ENCODE measurements at regions not wholly inside any gene's neighbourhood (a gene's known extent, or its start where the extent isn't known, plus 50 kb on each side); places are given as distances from the start of the nearest gene placed in this dataset.

DNA sequence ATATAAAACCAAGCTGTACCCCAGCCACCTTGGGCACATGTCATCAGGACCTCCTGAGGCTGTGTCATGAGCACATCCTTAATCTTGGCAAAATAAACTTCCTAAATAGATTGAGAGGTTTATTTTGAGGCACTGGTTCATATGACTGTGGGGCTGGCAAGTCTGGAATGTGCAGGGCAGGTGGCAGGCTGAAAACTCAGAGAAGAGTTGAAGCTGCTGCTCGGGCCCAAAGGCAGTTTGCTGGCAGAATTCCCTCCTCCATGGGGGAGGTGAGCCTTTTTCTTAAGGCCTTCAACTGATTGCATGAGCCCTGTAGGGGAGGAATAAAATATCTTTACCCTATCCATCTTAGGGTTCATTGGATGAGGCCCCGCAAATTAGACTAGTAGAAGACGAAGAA, 72.2 kb upstream of the CDK20 start (continued):
- TF ChIP-seq, protein P1, sequence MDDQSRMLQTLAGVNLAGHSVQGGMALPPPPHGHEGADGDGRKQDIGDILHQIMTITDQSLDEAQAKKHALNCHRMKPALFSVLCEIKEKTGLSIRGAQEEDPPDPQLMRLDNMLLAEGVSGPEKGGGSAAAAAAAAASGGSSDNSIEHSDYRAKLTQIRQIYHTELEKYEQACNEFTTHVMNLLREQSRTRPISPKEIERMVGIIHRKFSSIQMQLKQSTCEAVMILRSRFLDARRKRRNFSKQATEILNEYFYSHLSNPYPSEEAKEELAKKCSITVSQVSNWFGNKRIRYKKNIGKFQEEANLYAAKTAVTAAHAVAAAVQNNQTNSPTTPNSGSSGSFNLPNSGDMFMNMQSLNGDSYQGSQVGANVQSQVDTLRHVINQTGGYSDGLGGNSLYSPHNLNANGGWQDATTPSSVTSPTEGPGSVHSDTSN (CRISPR knock-in tag; IDR thresholded peaks at IDR 0.05) = no peak
- TF ChIP-seq, protein P2, sequence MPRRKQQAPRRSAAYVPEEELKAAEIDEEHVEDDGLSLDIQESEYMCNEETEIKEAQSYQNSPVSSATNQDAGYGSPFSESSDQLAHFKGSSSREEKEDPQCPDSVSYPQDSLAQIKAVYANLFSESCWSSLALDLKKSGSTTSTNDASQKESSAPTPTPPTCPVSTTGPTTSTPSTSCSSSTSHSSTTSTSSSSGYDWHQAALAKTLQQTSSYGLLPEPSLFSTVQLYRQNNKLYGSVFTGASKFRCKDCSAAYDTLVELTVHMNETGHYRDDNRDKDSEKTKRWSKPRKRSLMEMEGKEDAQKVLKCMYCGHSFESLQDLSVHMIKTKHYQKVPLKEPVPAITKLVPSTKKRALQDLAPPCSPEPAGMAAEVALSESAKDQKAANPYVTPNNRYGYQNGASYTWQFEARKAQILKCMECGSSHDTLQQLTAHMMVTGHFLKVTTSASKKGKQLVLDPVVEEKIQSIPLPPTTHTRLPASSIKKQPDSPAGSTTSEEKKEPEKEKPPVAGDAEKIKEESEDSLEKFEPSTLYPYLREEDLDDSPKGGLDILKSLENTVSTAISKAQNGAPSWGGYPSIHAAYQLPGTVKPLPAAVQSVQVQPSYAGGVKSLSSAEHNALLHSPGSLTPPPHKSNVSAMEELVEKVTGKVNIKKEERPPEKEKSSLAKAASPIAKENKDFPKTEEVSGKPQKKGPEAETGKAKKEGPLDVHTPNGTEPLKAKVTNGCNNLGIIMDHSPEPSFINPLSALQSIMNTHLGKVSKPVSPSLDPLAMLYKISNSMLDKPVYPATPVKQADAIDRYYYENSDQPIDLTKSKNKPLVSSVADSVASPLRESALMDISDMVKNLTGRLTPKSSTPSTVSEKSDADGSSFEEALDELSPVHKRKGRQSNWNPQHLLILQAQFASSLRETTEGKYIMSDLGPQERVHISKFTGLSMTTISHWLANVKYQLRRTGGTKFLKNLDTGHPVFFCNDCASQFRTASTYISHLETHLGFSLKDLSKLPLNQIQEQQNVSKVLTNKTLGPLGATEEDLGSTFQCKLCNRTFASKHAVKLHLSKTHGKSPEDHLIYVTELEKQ (tag by site-specific recombination; IDR thresholded peaks at IDR 0.05; ENCODE audit: borderline replicate concordance) = no peak
- no peak for TF ChIP-seq GLI2 (tag by site-specific recombination; IDR thresholded peaks at IDR 0.05; ENCODE audit: borderline replicate concordance, low read depth)

DNA sequence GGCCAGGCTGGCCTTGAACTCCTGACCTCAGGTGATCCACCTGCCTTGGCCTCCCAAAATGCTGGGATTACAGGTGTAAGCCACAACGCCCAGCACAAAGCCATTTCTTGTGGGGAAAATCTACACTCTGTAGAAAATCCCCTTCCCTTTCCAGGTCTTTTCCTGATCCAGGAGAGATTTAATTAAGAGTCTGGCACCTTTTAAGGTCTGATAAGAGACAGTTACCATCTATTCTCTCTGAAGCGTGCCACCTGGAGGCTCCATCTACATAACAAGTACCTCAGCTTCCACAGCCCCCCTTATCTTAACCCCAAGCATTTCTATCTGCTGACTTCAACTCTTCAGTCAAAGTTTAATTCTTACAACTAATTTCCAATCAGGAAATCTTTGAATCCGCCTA, 71.4 kb upstream of the CDK20 start:
- no peaks in the 10 kb centered on the region for H3K4me1 ChIP-seq (ENCODE audit: control insufficient read depth, insufficient read depth, low read length)
- H3K4me3 ChIP-seq (ENCODE audit: low read depth, low read length) = no peak overlapping the region
- H3K9me3 ChIP-seq (ENCODE audit: control insufficient read depth, insufficient read depth, low read depth, low read length) = no peaks in the 10 kb centered on the region
- no peaks in the 10 kb centered on the region for H3K36me3 ChIP-seq (ENCODE audit: control insufficient read depth in 2 of 2, insufficient read depth in 1 of 2, low read length in 2 of 2)
- no peak overlapping the region for H3K27ac ChIP-seq (ENCODE audit: extremely low read depth, low read depth, low read length)
- CTCF ChIA-PET = no interaction called here
- TF ChIP-seq ZNF354C (tag by site-specific recombination; IDR thresholded peaks at IDR 0.05; ENCODE audit: borderline replicate concordance, low read depth) (no peak), KLF9 (tag by site-specific recombination; IDR thresholded peaks at IDR 0.05; ENCODE audit: low read depth) (no peak), ZFP37 (tag by site-specific recombination; IDR thresholded peaks at IDR 0.05) (no peak), ZNF202 (tag by site-specific recombination; IDR thresholded peaks at IDR 0.05; ENCODE audit: borderline replicate concordance) (no peak), ZIC2 (tag by site-specific recombination; IDR thresholded peaks at IDR 0.05) (no peak), ZNF214 (tag by site-specific recombination; IDR thresholded peaks at IDR 0.05; ENCODE audit: borderline replicate concordance) (no peak), ZNF311 (tag by site-specific recombination; IDR thresholded peaks at IDR 0.05; ENCODE audit: borderline replicate concordance) (no peak), ZNF677 (tag by site-specific recombination; IDR thresholded peaks at IDR 0.05) (no peak), ZNF169 (tag by site-specific recombination; IDR thresholded peaks at IDR 0.05) (no peak), ZNF10 (tag by site-specific recombination; IDR thresholded peaks at IDR 0.05) (no peak), SALL2 (tag by site-specific recombination; IDR thresholded peaks at IDR 0.05; ENCODE audit: borderline replicate concordance) (no peak), KLF10 (tag by site-specific recombination; IDR thresholded peaks at IDR 0.05) (no peak), ZNF23 (tag by site-specific recombination; IDR thresholded peaks at IDR 0.05; ENCODE audit: borderline replicate concordance) (no peak), ZNF416 (tag by site-specific recombination; IDR thresholded peaks at IDR 0.05) (no peak)
- TF ChIP-seq, protein P3, sequence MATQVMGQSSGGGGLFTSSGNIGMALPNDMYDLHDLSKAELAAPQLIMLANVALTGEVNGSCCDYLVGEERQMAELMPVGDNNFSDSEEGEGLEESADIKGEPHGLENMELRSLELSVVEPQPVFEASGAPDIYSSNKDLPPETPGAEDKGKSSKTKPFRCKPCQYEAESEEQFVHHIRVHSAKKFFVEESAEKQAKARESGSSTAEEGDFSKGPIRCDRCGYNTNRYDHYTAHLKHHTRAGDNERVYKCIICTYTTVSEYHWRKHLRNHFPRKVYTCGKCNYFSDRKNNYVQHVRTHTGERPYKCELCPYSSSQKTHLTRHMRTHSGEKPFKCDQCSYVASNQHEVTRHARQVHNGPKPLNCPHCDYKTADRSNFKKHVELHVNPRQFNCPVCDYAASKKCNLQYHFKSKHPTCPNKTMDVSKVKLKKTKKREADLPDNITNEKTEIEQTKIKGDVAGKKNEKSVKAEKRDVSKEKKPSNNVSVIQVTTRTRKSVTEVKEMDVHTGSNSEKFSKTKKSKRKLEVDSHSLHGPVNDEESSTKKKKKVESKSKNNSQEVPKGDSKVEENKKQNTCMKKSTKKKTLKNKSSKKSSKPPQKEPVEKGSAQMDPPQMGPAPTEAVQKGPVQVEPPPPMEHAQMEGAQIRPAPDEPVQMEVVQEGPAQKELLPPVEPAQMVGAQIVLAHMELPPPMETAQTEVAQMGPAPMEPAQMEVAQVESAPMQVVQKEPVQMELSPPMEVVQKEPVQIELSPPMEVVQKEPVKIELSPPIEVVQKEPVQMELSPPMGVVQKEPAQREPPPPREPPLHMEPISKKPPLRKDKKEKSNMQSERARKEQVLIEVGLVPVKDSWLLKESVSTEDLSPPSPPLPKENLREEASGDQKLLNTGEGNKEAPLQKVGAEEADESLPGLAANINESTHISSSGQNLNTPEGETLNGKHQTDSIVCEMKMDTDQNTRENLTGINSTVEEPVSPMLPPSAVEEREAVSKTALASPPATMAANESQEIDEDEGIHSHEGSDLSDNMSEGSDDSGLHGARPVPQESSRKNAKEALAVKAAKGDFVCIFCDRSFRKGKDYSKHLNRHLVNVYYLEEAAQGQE (tag by site-specific recombination; IDR thresholded peaks at IDR 0.05) = no peak
- TF ChIP-seq, protein P4, sequence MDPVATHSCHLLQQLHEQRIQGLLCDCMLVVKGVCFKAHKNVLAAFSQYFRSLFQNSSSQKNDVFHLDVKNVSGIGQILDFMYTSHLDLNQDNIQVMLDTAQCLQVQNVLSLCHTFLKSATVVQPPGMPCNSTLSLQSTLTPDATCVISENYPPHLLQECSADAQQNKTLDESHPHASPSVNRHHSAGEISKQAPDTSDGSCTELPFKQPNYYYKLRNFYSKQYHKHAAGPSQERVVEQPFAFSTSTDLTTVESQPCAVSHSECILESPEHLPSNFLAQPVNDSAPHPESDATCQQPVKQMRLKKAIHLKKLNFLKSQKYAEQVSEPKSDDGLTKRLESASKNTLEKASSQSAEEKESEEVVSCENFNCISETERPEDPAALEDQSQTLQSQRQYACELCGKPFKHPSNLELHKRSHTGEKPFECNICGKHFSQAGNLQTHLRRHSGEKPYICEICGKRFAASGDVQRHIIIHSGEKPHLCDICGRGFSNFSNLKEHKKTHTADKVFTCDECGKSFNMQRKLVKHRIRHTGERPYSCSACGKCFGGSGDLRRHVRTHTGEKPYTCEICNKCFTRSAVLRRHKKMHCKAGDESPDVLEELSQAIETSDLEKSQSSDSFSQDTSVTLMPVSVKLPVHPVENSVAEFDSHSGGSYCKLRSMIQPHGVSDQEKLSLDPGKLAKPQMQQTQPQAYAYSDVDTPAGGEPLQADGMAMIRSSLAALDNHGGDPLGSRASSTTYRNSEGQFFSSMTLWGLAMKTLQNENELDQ (tag by site-specific recombination; IDR thresholded peaks at IDR 0.05; ENCODE audit: low read depth) = no peak
- POLR2A ChIA-PET = no interaction called here

Data from HEK293 (cell line).